Astrocyte of the hippocampus (primary cell): ENCODE measurements at regions not wholly inside any gene's neighbourhood (a gene's known extent, or its start where the extent isn't known, plus 50 kb on each side); places are given as distances from the start of the nearest gene placed in this dataset.
"Not testable (repeated sequence)": the region's sequence is repeated elsewhere in the genome, so short reads cannot be mapped to it uniquely, and the experiment has no call there.

ENCODE experiments used
- DNase-seq: peaks from one replicate; pipeline ENCODE4 v3.0.0; 2011; ENCODE audit warnings: low read depth, low spot score

DNA sequence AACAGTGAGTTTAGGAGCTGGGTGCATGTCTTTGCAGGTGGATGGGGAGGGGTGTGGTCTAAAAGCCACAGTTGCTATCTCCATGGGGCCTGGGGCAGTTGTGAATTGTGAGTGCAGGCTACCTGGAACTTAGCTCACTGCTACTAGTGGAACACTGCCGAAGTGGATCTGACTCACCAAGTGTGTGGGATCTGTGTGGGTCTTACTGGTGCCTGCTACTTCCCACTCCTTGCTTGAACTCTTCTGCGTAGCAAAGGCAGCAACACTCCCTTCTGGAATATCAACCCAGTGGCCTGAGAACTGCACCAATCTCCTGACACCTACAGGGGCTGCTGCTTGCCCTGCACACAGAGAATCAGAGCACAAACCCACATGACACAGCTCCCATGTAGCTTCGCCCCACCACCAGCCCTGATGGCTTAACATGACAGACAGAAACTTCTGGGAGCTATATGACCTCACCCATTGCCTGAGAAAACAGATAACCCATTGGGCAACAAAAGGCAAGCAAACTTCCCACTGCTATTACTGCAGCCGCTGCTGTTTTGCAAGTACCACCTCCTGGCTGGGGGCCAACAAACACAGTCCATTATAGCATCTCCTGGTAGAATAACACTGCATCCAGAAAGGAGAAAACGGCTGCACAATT is 455.1 kb upstream of the DDX18 start:
- DNase-seq = peak; percentile 0

DNA sequence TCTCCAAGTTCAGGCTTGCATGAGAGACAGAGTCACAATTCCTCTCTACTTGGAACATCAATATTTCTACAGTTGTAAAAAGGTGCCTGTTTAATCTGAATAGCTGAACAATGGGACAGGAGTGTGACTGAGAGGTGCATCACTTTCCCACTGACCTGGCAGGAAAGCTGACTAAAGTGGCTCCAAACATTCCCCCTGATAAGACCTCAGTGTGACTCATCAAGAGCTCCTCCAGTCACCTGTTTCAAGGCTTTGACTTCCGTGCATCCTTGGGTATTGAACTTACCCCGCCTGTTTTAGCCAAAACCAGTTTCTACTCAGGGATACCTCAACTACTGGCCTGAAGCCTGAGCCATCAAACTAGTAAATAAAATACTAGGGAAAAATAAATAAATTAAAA is 453.9 kb upstream of the DDX18 start:
- DNase-seq = no peak

DNA sequence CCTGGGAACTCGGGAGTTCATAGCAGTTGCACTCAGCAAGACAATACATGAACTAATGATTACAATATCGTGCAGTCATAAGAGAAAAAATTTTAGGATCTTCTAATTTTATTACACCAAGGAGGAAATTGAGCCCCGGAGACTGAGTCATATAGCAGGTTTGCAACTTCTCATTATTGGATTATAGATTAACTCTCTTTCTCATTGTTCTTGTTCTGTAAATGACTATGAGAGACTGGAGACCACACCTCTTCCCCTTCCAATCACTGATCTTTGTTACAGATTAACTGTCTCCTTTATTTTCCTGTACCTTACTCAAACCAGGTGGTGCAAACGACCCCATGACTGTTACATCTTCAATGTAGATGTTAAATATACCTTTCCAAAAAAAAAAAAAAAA is 435.8 kb upstream of the DDX18 start:
- DNase-seq = no peak

DNA sequence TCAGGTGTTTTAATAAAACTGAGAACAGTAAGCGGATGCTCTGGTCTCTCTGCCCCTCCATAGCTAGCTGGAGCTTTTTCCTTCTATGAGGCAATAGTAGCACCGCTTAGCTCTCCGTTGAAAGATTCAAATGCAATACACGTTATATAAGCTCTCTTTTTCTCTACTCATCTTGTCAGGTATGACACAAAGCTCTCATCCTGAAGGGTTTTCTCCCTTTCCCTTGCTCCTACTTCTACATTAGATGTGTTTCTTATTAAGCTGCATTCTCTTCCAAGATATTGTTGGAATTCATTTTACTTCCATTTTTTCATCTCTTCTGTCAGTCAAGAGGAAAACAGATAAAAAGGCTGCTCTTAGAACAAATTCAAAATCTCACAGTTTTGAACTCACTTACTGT is 434.6 kb upstream of the DDX18 start:
- DNase-seq = no peak

DNA sequence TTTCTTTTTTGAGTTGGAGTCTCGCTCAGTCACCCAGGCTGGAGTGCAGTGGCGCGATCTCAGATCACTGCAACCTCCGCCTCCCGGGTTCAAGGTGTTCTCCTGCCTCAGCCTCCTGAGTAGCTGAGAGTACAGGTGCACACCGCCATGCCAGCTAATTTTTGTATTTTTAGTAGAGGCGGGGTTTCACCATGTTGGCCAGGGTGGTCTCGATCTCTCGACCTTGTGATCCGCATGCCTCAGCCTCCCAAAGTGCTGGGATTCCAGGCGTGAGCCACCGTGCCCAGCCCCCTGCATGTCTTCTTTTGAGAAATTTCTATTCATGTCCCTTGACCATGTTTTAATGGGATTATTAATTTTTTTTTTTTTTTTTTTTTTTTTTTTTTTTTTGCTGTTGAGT is 430.5 kb upstream of the DDX18 start:
- DNase-seq = not testable (repeated sequence)

DNA sequence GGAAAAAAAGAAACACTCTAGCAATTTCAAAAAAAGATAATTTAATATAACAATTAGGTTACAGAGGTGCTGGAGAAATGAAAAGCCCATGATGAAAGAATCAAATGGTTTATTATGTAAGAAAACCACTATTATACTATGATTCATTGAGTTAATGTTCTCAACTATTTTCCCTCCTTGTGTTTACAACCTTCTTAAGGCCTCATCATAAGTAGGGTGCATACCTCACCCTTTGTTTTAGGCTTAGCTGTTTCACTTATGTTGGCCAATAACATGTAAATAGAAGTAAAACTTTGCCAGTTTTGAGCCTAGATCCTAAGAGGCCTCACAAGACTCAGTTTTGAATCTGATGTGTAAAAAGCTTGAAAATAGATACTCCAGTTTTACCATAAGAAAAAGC is 418.3 kb upstream of the DDX18 start:
- DNase-seq = no peak

DNA sequence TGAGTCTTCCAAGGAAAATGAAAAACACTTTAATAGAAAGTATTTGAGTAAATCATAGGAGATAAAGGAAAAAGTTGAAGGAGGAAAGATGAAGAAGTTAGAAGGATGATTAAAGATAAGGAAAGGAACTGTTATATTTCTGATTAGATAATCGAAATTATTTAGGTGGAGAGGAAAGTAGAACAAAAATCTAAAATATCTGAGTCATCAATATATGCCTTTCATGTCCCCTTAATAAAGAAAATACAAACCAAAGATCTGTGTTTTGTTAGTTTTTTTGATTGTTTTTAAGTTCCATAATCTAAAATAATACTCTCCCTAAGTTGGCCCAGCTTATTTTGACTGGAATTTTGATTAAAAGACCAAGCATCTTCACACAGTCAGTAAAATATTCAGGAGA is 412.9 kb upstream of the DDX18 start:
- DNase-seq = no peak

DNA sequence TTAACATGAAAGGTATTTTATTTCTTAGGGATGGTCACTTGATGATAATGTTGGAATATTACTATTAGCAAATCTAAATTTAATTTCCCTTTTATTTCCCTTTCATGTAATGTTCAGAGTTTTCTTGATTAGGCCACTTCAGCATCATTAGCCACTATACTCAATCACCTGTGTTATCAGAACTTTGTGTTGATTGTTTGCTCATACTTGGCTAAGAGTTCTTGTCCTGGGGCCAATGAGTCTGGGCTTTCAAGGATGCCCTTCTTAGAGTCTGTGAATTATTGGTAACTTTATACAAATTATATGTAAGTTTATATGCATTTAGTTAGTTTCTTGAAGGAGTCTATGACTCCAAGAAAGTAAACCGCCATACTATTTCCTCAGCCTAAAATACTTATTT is 408.0 kb upstream of the DDX18 start:
- no peak for DNase-seq

DNA sequence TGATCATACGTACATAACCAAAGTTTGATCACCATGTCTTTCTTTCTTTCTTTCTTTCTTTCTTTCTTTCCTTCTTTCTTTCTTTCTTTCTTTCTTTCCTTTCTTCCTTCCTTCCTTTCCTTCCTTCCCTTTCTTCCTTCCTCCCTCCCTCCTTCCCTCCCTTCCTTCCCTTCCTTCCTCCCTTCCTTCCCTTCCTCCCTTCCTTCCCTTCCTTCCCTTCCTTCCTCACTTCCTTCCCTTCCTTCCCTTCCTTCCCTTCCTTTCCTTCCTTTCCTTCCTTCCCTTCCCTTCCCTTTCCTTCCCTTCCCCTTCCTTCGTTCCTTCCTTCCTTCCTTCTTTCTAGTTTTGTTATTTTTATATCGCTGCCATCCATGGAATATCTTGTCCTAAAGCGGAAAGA is 406.7 kb upstream of the DDX18 start:
- DNase-seq = no peak

DNA sequence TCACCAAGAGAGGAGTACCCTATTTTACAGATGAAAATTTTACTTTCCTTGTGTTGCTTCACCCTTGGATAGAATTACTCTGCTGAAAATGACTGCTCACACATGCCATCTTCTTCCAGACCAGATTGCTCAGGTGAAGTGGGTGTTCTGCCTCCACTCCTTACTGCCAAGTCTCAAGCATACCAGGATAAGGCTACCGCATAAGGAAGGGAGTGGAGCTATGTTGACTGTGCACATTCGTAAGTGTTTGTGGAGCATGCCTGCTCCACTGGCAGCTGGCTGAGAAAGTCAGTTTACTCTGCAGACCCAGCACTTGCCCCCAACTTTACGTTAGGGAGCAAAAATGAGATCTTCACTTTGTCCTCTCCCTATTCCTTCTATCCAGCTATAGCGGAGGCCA is 405.0 kb upstream of the DDX18 start:
- DNase-seq = no peak

DNA sequence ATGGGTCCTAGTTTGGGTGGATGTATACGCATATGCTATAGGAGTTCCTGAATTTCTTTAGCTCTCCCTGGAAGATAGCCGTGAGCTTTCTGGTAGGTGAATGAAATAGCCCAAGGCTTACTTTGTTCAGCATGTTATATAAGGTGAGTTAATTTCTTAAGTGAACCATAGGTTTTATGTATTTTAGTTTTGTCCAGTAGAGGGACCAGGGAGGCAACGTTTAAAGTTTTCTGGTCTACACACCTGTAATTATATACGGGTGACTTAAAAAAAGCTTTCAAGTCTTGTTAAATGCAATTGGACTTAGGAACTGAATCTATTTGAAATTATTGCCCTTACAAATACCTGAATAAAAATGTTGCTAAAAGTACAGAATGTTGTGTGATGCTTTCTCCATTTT is 402.5 kb upstream of the DDX18 start:
- DNase-seq = no peak

DNA sequence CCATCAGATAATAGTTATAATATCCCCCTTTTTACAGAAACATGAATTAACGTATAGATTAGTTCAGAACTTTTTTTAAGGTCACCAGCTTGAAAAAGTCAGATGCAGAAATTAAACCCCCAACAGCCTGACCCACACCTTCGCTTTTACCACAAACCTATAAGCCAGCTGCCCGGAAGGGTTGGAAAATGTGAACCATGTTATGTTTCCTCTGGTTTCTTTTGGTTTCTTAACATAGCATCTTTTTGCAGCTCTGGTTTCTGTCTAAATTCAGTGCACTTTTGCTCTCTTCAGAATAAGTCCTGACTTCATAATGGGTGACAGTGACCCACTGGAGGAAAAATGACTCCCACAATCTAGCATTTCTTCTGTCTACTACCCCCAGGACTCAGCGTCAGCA is 381.7 kb upstream of the DDX18 start:
- no peak for DNase-seq

DNA sequence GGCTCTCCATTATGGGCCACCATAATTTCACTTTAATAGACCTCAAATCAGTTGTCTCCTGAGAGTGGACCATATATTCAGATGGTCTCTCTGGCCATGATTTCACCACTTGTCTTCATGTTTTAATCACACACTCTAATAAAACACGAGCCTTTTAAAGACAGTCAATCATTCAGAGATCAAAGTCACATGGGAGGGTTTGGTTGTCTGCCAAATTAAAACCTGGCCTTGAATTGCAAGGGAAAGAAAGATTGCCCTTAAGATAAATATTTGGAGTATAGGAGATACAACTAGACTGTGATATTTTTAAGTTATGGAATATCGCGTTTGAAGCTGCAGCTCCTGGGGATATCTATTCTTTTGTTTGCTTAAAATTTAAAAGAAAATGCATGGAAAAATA is 377.8 kb upstream of the DDX18 start:
- DNase-seq = no peak

DNA sequence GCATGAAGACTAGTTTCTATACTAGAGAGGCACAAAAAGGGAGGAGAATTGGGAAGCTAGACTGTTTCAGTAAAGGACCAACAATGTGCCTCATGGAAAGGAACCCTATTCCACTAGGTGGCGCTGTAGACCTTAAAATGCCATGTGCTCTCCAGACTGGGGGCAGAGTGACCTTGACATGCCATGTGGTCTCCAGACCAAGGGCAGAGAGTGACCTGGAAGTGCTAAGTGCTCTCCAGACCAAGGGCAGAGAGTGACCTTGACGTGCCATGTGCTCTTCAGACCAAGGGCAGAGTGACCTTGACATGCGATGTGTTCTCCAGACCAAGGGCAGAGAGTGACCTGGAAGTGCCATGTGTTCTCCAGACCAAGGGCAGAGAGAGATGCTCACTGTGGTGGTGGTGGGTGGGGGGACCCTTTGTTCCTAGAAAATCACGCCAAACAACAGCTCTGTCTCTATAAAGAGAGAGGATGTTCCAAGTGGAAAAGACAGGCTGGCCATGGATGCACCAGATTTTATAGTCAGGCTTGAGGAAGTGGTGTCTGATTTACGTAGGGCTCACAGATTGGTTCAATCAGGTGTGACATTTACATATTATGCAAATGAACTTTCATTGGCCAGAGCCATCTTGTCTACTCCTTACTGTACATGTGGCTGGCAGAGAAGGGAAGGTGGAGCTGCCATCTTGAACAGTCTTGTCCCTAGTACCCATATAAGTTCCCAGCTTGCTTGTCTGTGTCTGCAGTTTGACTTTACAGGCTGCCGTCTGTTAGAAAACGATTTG is 344.0 kb upstream of the DDX18 start:
- peak; percentile 7 for DNase-seq

DNA sequence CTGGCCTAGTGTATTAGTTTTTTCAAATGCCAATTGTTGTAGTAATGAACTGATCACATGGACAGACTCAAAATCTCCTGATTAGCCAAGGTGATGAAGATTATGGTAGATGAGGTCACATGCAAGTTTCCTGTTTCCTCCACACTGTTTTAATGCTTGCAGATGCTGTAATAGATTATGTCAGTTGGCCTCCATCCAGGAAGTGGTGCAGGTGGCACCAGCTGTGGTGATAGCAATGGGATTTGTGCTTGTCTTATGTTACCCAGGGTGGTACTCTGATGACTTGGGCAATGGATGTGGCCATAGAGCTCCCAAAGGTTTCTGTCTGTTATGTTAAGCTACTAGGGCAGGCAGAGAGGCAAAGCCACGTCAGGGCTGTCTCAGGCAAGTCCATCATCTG is 332.9 kb upstream of the DDX18 start:
- no peak for DNase-seq

DNA sequence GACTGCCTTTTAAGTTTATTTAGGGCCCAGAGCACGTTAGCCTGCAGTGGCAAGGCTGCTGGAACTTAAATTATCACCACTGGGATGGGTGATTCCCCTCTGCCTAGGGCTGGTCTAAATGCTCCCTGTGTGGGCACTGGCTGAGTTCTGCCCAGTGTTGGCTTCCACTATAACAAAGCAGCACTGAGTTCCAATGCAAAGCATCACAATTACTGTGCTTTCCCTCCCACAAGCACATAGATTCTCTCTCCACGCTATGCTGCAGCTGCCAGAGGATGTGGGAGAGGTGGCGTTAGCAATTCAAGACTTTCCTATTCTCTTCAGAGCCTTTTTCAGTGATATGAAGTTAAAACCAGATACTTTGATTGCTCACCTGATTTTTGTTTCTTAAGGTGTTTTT is 328.9 kb upstream of the DDX18 start:
- no peak for DNase-seq

DNA sequence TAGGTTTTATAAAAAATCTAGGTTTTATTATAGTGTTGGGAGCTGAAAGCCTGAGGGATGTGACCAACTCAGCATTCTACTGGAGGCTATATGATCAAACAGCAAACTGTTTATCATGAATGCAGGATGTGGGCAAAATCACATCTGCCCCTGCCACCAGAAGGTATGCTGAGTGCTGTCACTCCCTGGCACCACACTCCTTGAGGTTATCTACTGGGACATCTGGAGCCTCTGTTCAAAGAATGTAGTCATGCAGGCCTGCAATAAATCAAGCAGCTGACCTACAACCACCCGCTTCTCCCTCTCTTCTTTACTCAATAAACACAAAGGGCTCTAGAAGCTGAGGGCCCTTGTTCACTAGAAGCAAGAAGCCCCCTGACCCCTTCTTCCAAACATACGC is 328.4 kb upstream of the DDX18 start:
- DNase-seq = no peak

DNA sequence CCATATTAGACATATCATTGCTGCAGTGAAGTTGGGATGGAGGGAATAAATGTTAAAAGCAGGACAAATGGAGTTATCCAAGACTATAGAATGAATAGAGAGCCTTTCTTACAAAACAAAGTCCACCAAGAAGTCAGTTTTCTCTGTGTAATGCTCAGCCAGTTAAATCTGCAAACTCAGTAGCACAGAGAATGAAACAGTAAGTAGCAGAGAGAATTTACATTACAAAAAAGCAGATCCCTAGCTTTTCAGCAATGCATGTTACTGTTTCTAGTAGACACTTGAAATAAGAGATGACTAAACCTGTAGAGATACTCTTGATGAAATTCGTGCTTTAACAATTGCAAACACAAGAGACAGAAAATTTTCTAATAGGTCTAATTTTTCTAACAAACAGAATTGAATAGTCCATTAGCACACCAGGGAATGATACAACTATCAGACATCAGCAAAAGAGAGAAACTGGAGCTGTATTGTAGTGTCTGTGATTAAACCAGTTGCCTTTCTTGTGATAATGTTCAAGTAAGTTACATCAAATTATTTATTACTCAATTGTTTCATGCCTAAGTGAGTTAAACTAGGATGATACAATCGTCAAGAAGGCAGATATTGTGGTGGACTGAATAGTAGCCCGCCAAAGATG is 322.2 kb upstream of the DDX18 start:
- no peak for DNase-seq

DNA sequence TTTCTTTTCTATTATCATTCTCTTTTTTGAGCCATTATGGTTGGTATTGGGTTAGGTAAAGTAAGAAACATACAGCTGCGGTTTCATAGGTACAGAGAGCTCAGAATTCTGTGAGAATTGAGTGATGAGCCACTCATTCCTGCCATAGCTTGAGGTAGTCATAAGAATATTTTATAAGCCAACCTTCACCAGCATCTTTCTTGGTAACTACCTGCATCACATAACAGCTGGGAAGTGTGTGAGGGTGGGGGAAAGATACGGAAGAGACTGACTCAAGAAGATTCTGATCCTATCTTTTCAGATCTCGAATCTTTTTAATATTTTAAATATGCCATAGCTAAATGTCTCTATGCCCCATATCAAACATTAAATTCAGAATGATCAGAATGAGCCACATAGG is 313.8 kb upstream of the DDX18 start:
- no peak for DNase-seq

DNA sequence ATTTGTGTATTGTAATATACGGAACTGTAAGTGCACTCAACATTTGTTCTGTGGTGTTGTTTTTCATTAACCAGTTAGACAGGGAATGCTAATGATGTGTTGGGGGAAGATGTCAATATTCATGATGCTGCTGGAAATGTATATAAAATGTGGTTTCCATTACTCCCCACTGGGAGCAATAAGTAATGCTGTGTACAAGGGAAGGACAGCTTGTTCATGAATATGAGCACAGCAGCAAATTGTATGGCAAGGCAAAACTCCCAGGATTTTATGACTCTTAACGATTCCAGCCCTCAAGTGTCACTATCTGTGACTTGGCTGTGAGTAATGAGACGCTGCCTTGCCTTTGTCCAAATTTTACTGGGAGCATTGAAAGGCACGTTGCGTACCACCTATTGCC is 312.4 kb upstream of the DDX18 start:
- no peak for DNase-seq

DNA sequence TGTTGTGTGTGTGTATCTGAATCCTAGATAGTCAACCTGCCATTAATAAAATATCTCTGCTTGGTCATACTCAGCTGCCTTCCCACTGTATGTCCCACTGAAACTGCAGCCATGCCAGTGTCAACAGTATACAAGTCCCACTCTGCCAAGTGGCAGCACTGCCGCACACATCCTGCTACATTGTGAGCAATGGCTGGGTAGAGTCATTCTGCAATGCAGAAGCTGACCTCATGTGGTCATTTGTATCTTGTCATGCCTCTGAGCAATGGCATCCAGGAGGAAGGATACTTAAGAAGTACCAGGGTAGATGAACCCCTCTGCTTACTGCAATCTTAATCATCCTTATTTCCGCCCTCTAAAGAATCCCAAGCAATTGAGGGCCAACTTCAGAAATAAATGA is 302.2 kb upstream of the DDX18 start:
- no peak for DNase-seq

DNA sequence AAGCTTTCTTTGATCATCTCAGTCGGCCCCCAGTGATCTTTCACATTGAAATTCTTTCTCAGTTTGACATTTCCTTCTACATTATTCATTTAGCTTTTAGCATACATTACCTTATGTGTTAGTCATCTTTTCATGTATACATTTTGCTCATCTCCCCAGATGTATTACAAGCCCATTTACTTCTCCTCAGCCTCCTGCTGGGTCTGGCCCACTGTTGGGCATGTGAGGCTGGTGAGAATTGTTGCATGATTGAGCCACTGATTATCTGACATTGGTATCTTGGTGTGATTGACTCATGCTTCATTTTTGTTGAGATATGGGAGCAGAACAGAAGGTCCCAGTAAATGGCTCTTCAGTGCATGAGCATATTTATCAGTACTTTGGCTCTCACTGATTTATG is 300.1 kb upstream of the DDX18 start:
- DNase-seq = no peak

DNA sequence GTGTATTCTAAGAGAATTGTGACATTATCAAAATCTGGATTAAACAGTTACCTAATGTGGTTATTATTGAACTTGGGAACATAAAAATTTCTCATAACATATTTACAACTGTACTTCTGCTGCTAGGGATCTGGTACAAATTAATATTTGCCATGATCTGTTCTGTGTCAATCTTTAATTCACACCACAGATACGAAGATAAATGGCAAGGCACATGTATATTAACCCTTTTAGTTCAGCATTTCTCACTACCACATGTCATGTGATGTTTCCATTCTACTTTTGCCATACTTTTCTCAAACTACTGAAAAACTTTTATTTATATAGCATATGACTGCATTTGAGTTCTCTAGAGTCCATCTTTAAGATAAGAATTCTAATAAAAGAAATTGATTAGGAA is 295.3 kb upstream of the DDX18 start:
- no peak for DNase-seq
